ENCODE measurements at regions not wholly inside any gene's neighbourhood (a gene's known extent, or its start where the extent isn't known, plus 50 kb on each side); places are given as distances from the start of the nearest gene placed in this dataset.

GRCh38 chr13:107574517-107575210 is 640.7 kb downstream of the LIG4 start:
- Histone ChIP-seq H3K27me3 (ENCODE audit: low read depth) (no peaks in the 10 kb centered on the region), H3K4me1 (no peaks in the 10 kb centered on the region), H3K4me3 (no peak overlapping the region), H3K36me3 (no peaks in the 10 kb centered on the region), H3K27ac (replicated peaks) (no peak overlapping the region), H3K9me3 (replicated peaks) (no peaks in the 10 kb centered on the region)
- no peak for DNase-seq
- intact Hi-C loops (cut with micrococcal nuclease) = no loop called here
- TF ChIP-seq CTCF (IDR thresholded peaks at IDR 0.05; ENCODE audit: borderline replicate concordance) = no peak

GRCh38 chr13:107573184-107573583 is 642.2 kb downstream of the LIG4 start:
- H3K36me3 ChIP-seq = no peaks in the 10 kb centered on the region
- no peak overlapping the region for H3K27ac ChIP-seq (replicated peaks)
- H3K9me3 ChIP-seq (replicated peaks) = no peaks in the 10 kb centered on the region
- no peak for DNase-seq
- no peaks in the 10 kb centered on the region for H3K4me1 ChIP-seq
- H3K4me3 ChIP-seq = no peak overlapping the region
- no peaks in the 10 kb centered on the region for H3K27me3 ChIP-seq (ENCODE audit: low read depth)
- TF ChIP-seq CTCF (IDR thresholded peaks at IDR 0.05; ENCODE audit: borderline replicate concordance) = no peak
- intact Hi-C loops (cut with micrococcal nuclease) = no loop called here

GRCh38 chr13:107572156-107572555 is 643.2 kb downstream of the LIG4 start:
- intact Hi-C loops (cut with micrococcal nuclease) = no loop called here
- Histone ChIP-seq H3K27me3 (ENCODE audit: low read depth) (no peaks in the 10 kb centered on the region), H3K4me3 (no peak overlapping the region), H3K4me1 (no peaks in the 10 kb centered on the region), H3K9me3 (replicated peaks) (no peaks in the 10 kb centered on the region), H3K27ac (replicated peaks) (no peak overlapping the region), H3K36me3 (no peaks in the 10 kb centered on the region)
- no peak for TF ChIP-seq CTCF (IDR thresholded peaks at IDR 0.05; ENCODE audit: borderline replicate concordance)
- DNase-seq = no peak

GRCh38 chr13:107568181-107568580 is 647.2 kb downstream of the LIG4 start:
- no peak for TF ChIP-seq CTCF (IDR thresholded peaks at IDR 0.05; ENCODE audit: borderline replicate concordance)
- no peak overlapping the region for H3K4me3 ChIP-seq
- H3K4me1 ChIP-seq = no peaks in the 10 kb centered on the region
- no peak overlapping the region for H3K27ac ChIP-seq (replicated peaks)
- no peak for DNase-seq
- no peaks in the 10 kb centered on the region for H3K27me3 ChIP-seq (ENCODE audit: low read depth)
- no peaks in the 10 kb centered on the region for H3K36me3 ChIP-seq
- no peaks in the 10 kb centered on the region for H3K9me3 ChIP-seq (replicated peaks)
- intact Hi-C loops (cut with micrococcal nuclease) = no loop called here

GRCh38 chr13:107563099-107563925 is 652.0 kb downstream of the LIG4 start:
- Histone ChIP-seq H3K27me3 (ENCODE audit: low read depth) (no peaks in the 10 kb centered on the region), H3K4me3 (no peak overlapping the region), H3K36me3 (no peaks in the 10 kb centered on the region), H3K9me3 (replicated peaks) (no peaks in the 10 kb centered on the region), H3K27ac (replicated peaks) (no peak overlapping the region), H3K4me1 (no peaks in the 10 kb centered on the region)
- no peak for DNase-seq
- intact Hi-C loops (cut with micrococcal nuclease) = no loop called here
- TF ChIP-seq CTCF (IDR thresholded peaks at IDR 0.05; ENCODE audit: borderline replicate concordance) = no peak

Measured in left ventricle myocardium inferior (tissue), 1 donor.